Uterus (tissue), 2 donors: ENCODE measurements at regions not wholly inside any gene's neighbourhood (a gene's known extent, or its start where the extent isn't known, plus 50 kb on each side); places are given as distances from the start of the nearest gene placed in this dataset.

ENCODE experiments used
- CTCF ChIP-seq, 4 experiments: fragments of 200-600 bp in 2 of 4; fragments of 450-650 bp in 2 of 4; sonication (generic) in 2 of 4; IDR thresholded peaks; one replicate each; pipeline ENCODE4 v1.5.1; 2016 to 2019; ENCODE audit warnings: antibody characterized with exemption in 4 of 4, mild to moderate bottlenecking in 2 of 4, moderate library complexity in 1 of 4
- POLR2A ChIP-seq, 2 donors: fragments of 450-650 bp; IDR thresholded peaks; one replicate each; pipeline ENCODE4 v1.6.1; 2016; ENCODE audit warnings: antibody characterized with exemption in 2 of 2, mild to moderate bottlenecking in 1 of 2, moderate library complexity in 1 of 2

GRCh38 chr2:120630031-120630701 lies 105.5 kb upstream of the GLI2 start:
- TF ChIP-seq CTCF (IDR thresholded peaks at IDR 0.05) (no peak), POLR2A (IDR thresholded peaks at IDR 0.05) (no peak)
